Left ventricle myocardium inferior (tissue), 1 donor: ENCODE measurements at regions not wholly inside any gene's neighbourhood (a gene's known extent, or its start where the extent isn't known, plus 50 kb on each side); places are given as distances from the start of the nearest gene placed in this dataset.

Experiments
- DNase-seq: peaks from one replicate; pipeline ENCODE4 v3.0.0-alpha.2; 2020
- H3K27ac ChIP-seq: fragments of 200-600 bp; replicated peaks from 2 replicates; pipeline ENCODE4 v1.8.0; 2021
- H3K27me3 ChIP-seq: fragments of 200-600 bp; 2 replicates; pipeline ENCODE4 v1.8.0; 2021; ENCODE audit warnings: low read depth
- H3K36me3 ChIP-seq: fragments of 200-600 bp; 2 replicates; pipeline ENCODE4 v1.8.0; 2021
- H3K4me1 ChIP-seq: fragments of 200-600 bp; 2 replicates; pipeline ENCODE4 v1.8.0; 2021
- H3K4me3 ChIP-seq: fragments of 200-600 bp; 2 replicates; pipeline ENCODE4 v1.8.0; 2021; ENCODE audit warnings: mild to moderate bottlenecking, moderate library complexity
- H3K9me3 ChIP-seq: fragments of 200-600 bp; replicated peaks from 2 replicates; pipeline ENCODE4 v1.8.0; 2021
- CTCF ChIP-seq: fragments of 200-600 bp; IDR thresholded peaks from 2 replicates; pipeline ENCODE4 v1.8.0; 2021; ENCODE audit warnings: antibody characterized with exemption, mild to moderate bottlenecking, borderline replicate concordance
- intact Hi-C: fragments of 100-400 bp; cut with micrococcal nuclease; formaldehyde crosslinking; loops from one replicate; pipeline ENCODE4 v1.11.0; 2022
- donor health status: DM: no; HTN: yes; CAD: no; lungs with severe emphysema.

- TF ChIP-seq CTCF, result no peak
- intact Hi-C loops, result no loop called here
- Histone ChIP-seq H3K9me3 (no peaks in the 10 kb centered on the region), H3K27me3 (no peaks in the 10 kb centered on the region), H3K27ac (no peak overlapping the region), H3K4me1 (no peaks in the 10 kb centered on the region), H3K4me3 (no peak overlapping the region), H3K36me3 (no peaks in the 10 kb centered on the region)
- no peak for DNase-seq
Observed at GRCh38 chr6:114453737-114454276, 111.0 kb upstream of the HS3ST5 start.

- H3K27ac ChIP-seq, result no peak overlapping the region
- no peak for TF ChIP-seq CTCF
- H3K4me3 ChIP-seq, result no peak overlapping the region
- H3K4me1 ChIP-seq, result no peaks in the 10 kb centered on the region
- no peaks in the 10 kb centered on the region for H3K9me3 ChIP-seq
- no peak for DNase-seq
- intact Hi-C loops, result no loop called here
- no peaks in the 10 kb centered on the region for H3K36me3 ChIP-seq
- no peaks in the 10 kb centered on the region for H3K27me3 ChIP-seq
Observed at GRCh38 chr6:114452785-114453401, 110.1 kb upstream of the HS3ST5 start.

DNA sequence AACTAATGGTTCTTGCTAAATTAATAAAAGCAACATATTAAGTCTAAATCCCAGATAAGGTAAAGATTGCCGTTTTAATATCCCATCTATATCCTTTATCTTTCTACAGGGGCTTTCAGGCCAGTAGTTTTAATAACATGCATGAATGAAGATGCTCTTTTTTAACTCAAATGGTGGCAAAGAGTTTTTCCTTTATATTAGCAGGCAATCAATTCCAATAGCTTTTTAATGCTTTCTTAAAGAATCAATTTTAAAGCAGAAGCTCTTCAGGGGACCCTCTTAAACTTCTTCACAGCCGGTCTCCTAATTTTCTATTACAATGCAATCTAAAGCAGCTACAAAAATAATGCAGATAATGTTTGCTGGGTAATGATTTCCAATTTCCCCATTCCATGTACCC lies 107.8 kb upstream of the HS3ST5 start:
- Histone ChIP-seq H3K27ac (no peak overlapping the region), H3K4me1 (no peaks in the 10 kb centered on the region), H3K9me3 (no peaks in the 10 kb centered on the region), H3K27me3 (no peaks in the 10 kb centered on the region), H3K36me3 (no peaks in the 10 kb centered on the region), H3K4me3 (no peak overlapping the region)
- no peak for DNase-seq
- no peak for TF ChIP-seq CTCF
- intact Hi-C loops, result no loop called here

DNA sequence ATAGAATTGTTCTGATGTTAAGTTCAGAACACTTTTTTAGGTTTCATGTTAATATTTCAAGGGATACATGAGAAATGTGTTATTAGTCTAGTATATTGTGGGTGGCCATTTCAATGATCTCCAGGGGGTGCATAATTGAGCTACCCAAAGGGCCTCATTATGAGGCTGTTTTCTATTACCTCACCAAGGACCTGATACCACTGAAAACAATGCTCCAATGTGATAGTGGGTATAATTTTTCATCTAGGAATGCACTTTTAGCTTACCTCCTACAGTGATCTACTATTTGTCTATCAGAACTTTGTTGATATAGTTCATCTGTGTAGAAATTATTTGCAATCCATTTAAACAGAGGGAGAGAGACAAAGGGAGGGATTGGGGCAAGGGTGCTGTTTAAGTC lies 106.8 kb upstream of the HS3ST5 start:
- intact Hi-C loops, result no loop called here
- Histone ChIP-seq H3K36me3 (no peaks in the 10 kb centered on the region), H3K4me3 (no peak overlapping the region), H3K27ac (no peak overlapping the region), H3K27me3 (no peaks in the 10 kb centered on the region), H3K4me1 (no peaks in the 10 kb centered on the region), H3K9me3 (no peaks in the 10 kb centered on the region)
- TF ChIP-seq CTCF, result no peak
- no peak for DNase-seq

DNA sequence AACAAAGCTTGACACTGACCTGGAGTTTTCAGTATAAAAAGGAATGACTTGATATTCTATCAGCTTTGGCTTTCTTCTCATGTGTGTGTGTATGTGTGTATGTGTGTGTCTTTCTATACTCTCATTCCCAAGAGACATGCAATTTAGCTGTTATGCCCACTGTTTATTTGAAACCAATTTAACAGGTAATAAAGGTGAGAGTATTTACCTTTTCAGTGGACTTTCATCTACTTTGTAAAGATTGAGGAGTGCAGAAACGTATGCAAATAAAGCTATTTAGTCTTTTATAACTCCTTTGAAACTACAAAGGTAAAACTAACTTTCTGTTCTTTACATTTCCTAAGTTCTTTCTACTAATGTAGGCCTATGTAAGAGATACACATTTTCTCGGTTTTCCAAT lies 103.5 kb upstream of the HS3ST5 start:
- no peak for DNase-seq
- intact Hi-C loops, result no loop called here
- Histone ChIP-seq H3K27me3 (no peaks in the 10 kb centered on the region), H3K27ac (no peak overlapping the region), H3K4me3 (no peak overlapping the region), H3K36me3 (no peaks in the 10 kb centered on the region), H3K4me1 (no peaks in the 10 kb centered on the region), H3K9me3 (no peaks in the 10 kb centered on the region)
- no peak for TF ChIP-seq CTCF
